H1 (cell line): ENCODE measurements at regions not wholly inside any gene's neighbourhood (a gene's known extent, or its start where the extent isn't known, plus 50 kb on each side); places are given as distances from the start of the nearest gene placed in this dataset.

ENCODE experiments used
- CTCF ChIA-PET: fragments of 300-600 bp; sonication (Branson Sonifier 250); formaldehyde crosslinking; loops from one replicate; lab custom pipeline; 2021; ENCODE audit not compliant: partially characterized antibody; lab: Charles Lee
- POLR2A ChIA-PET: fragments of 300-600 bp; sonication (Branson Sonifier 250); formaldehyde crosslinking; loops from one replicate; lab custom pipeline; 2021; ENCODE audit warnings: inconsistent platforms; ENCODE audit not compliant: partially characterized antibody; lab: Charles Lee
- DNase-seq, 2 experiments: peaks; one replicate each; pipeline versions ENCODE4 v3.0.0 to v3.0.0-alpha.2; 2010 to 2022; ENCODE audit warnings: low spot score in 2 of 2, low read depth in 1 of 2, mixed read lengths in 1 of 2
- FAIRE-seq: peaks from 2 replicates; lab custom pipeline; 2011; peaks lifted over from hg19 to GRCh38; lab: Jason Lieb, UNC
- H2AFZ ChIP-seq: 2 replicates; pipeline ENCODE4 v1.8.1; 2012; ENCODE audit warnings: low read length, inconsistent platforms
- H2AK5ac ChIP-seq: 2 replicates; pipeline ENCODE4 v1.6.1; 2013; ENCODE audit warnings: low read depth, low read length
- H2BK120ac ChIP-seq: replicated peaks from 2 replicates; pipeline ENCODE3; 2013; ENCODE audit warnings: low read depth, low read length, inconsistent platforms
- H2BK12ac ChIP-seq: 2 replicates; pipeline ENCODE4 v1.6.1; 2013; ENCODE audit warnings: low read depth, low read length
- H2BK15ac ChIP-seq: 2 replicates; pipeline ENCODE4 v1.6.1; 2013; ENCODE audit warnings: low read length
- H2BK20ac ChIP-seq: 2 replicates; pipeline ENCODE4 v1.6.1; 2013; ENCODE audit warnings: low read length
- H2BK5ac ChIP-seq: 2 replicates; pipeline ENCODE4 v1.6.1; 2013; ENCODE audit warnings: low read depth, low read length
- H3K14ac ChIP-seq: 2 replicates; pipeline ENCODE4 v1.6.1; 2013; ENCODE audit warnings: inconsistent platforms; ENCODE audit not compliant: insufficient read length
- H3K18ac ChIP-seq: 2 replicates; pipeline ENCODE4 v1.6.1; 2013; ENCODE audit warnings: low read length; ENCODE audit errors: extremely low read depth
- H3K23ac ChIP-seq: 2 replicates; pipeline ENCODE4 v1.6.1; 2013; ENCODE audit warnings: inconsistent platforms; ENCODE audit not compliant: insufficient read length
- H3K23me2 ChIP-seq: 2 replicates; pipeline ENCODE4 v1.6.1; 2013; ENCODE audit warnings: low read depth, low read length
- H3K27ac ChIP-seq: 2 replicates; pipeline ENCODE4 v1.6.1; 2011; ENCODE audit warnings: low read depth, low read length, inconsistent platforms
- H3K27me3 ChIP-seq, 4 experiments: replicated peaks in 1 of 4; 1 replicate in 1 of 4; 2 replicates in 3 of 4; pipeline versions ENCODE4 v1.6.1 to v1.8.1; 2011 to 2013; ENCODE audit warnings: low read length in 3 of 4, mild to moderate bottlenecking in 3 of 4, inconsistent platforms in 2 of 4, mixed read lengths in 2 of 4, moderate library complexity in 1 of 4; ENCODE audit not compliant: control insufficient read depth in 3 of 4, insufficient read depth in 3 of 4; ENCODE audit errors: extremely low read depth in 1 of 4
- H3K36me3 ChIP-seq, 4 experiments: 2 replicates each; pipeline versions ENCODE4 v1.6.1 to v1.8.1; 2011 to 2013; ENCODE audit warnings: mild to moderate bottlenecking in 4 of 4, low read length in 3 of 4, moderate library complexity in 2 of 4, control low read depth in 1 of 4, inconsistent platforms in 1 of 4; ENCODE audit not compliant: insufficient read depth in 4 of 4, control insufficient read depth in 2 of 4
- H3K4ac ChIP-seq: replicated peaks from 2 replicates; pipeline ENCODE3; 2013; ENCODE audit warnings: low read length, low read depth, mixed read lengths, inconsistent platforms; ENCODE audit not compliant: insufficient read length
- H3K4me1 ChIP-seq, 4 experiments: replicated peaks in 1 of 4; 1 replicate in 1 of 4; 2 replicates in 3 of 4; pipeline versions ENCODE4 v1.6.1 to v1.8.1; 2011 to 2013; ENCODE audit warnings: low read length in 3 of 4, inconsistent platforms in 2 of 4, mixed read lengths in 1 of 4; ENCODE audit not compliant: insufficient read depth in 4 of 4, control insufficient read depth in 3 of 4
- H3K4me2 ChIP-seq, 2 experiments: 2 replicates each; pipeline versions ENCODE4 v1.6.1 to v1.8.1; 2011 to 2013; ENCODE audit warnings: low read depth in 2 of 2, low read length in 2 of 2, control low read depth in 1 of 2, inconsistent platforms in 1 of 2, mild to moderate bottlenecking in 1 of 2; ENCODE audit not compliant: insufficient read depth in 1 of 2
- H3K4me3 ChIP-seq, 4 experiments: fragments of 200-600, 300-600 bp in 1 of 4; sonication (generic), shearing (Covaris generic), sonication (Bioruptor Twin) in 1 of 4; 2 replicates each; pipeline versions ENCODE4 v1.5.1 to v1.8.1; 2011 to 2016; ENCODE audit warnings: low read length in 4 of 4, low read depth in 3 of 4, control low read depth in 2 of 4, inconsistent platforms in 2 of 4, mild to moderate bottlenecking in 2 of 4, mixed read lengths in 1 of 4, moderate library complexity in 1 of 4; ENCODE audit not compliant: insufficient read depth in 2 of 4; ENCODE audit errors: extremely low read depth in 1 of 4
- H3K56ac ChIP-seq: replicated peaks from 2 replicates; pipeline ENCODE3; 2013; ENCODE audit warnings: low read depth, mild to moderate bottlenecking, mixed read lengths, low read length, inconsistent platforms; ENCODE audit not compliant: insufficient read length
- H3K79me1 ChIP-seq: 2 replicates; pipeline ENCODE4 v1.6.1; 2013; ENCODE audit warnings: low read depth, low read length, control low read depth
- H3K79me2 ChIP-seq, 2 experiments: 2 replicates each; pipeline versions ENCODE4 v1.6.1 to v1.8.1; 2012 to 2013; ENCODE audit warnings: low read length in 2 of 2, mild to moderate bottlenecking in 2 of 2, inconsistent platforms in 1 of 2; ENCODE audit not compliant: insufficient read depth in 2 of 2, control insufficient read depth in 1 of 2
- H3K9ac ChIP-seq, 4 experiments: replicated peaks in 1 of 4; 1 replicate in 1 of 4; 2 replicates in 3 of 4; pipeline versions ENCODE4 v1.6.1 to v1.8.1; 2011 to 2013; ENCODE audit warnings: low read depth in 3 of 4, low read length in 3 of 4, control low read depth in 2 of 4, mild to moderate bottlenecking in 2 of 4, moderate library complexity in 2 of 4, inconsistent platforms in 1 of 4; ENCODE audit errors: extremely low read depth in 1 of 4
- H3K9me3 ChIP-seq, 2 experiments: 2 replicates each; pipeline versions ENCODE4 v1.6.1 to v1.8.1; 2012 to 2013; ENCODE audit warnings: mild to moderate bottlenecking in 2 of 2, moderate library complexity in 2 of 2, control low read depth in 1 of 2, inconsistent platforms in 1 of 2, low read depth in 1 of 2, low read length in 1 of 2, mixed read lengths in 1 of 2; ENCODE audit not compliant: insufficient read depth in 2 of 2
- H4K20me1 ChIP-seq, 2 experiments: replicated peaks in 1 of 2; 2 replicates each; pipeline versions ENCODE3 to v1.8.1; 2011 to 2013; ENCODE audit warnings: inconsistent platforms in 2 of 2, low read length in 2 of 2, mild to moderate bottlenecking in 1 of 2; ENCODE audit not compliant: insufficient read depth in 2 of 2, control insufficient read depth in 1 of 2
- H4K5ac ChIP-seq: 2 replicates; pipeline ENCODE4 v1.6.1; 2013; ENCODE audit warnings: low read length, low read depth, mixed read lengths, inconsistent platforms; ENCODE audit not compliant: insufficient read length
- H4K8ac ChIP-seq: 2 replicates; pipeline ENCODE4 v1.8.0; 2013; ENCODE audit warnings: mild to moderate bottlenecking, moderate library complexity, low read length, inconsistent platforms; ENCODE audit not compliant: insufficient read depth; ENCODE audit errors: extremely low read depth
- H4K91ac ChIP-seq: replicated peaks from 2 replicates; pipeline ENCODE3; 2013; ENCODE audit warnings: low read length, mixed read lengths, inconsistent platforms; ENCODE audit not compliant: insufficient read length
- CEBPB ChIP-seq: IDR thresholded peaks from 2 replicates; pipeline ENCODE4 v1.6.1; 2012; ENCODE audit warnings: low read depth, low read length
- CTBP2 ChIP-seq: IDR thresholded peaks from 2 replicates; pipeline ENCODE4 v1.7.0; 2011; ENCODE audit warnings: borderline replicate concordance, mild to moderate bottlenecking, moderate library complexity, mixed read lengths, low read length; ENCODE audit not compliant: insufficient read depth, insufficient read length
- CTCF ChIP-seq, 3 experiments: IDR thresholded peaks; 1 replicate in 2 of 3; 2 replicates in 1 of 3; pipeline versions ENCODE4 v1.5.1 to v1.6.1; 2011; ENCODE audit warnings: low read length in 3 of 3, mild to moderate bottlenecking in 3 of 3, inconsistent platforms in 2 of 3, low read depth in 1 of 3, moderate library complexity in 1 of 3; ENCODE audit not compliant: insufficient read depth in 1 of 3; ENCODE audit errors: control extremely low read depth in 1 of 3
- EP300 ChIP-seq, 2 experiments: IDR thresholded peaks; 1 replicate in 1 of 2; 2 replicates in 1 of 2; pipeline ENCODE4 v1.6.1; 2011 to 2012; ENCODE audit warnings: low read depth in 2 of 2, low read length in 2 of 2, mild to moderate bottlenecking in 2 of 2, borderline replicate concordance in 1 of 2, inconsistent platforms in 1 of 2, moderate library complexity in 1 of 2
- EZH2 ChIP-seq: fragments of 200-600 bp; sonication (generic); IDR thresholded peaks from 2 replicates; pipeline ENCODE4 v1.7.1; 2012; ENCODE audit warnings: low read depth, mild to moderate bottlenecking, moderate library complexity, low read length, inconsistent platforms; ENCODE audit not compliant: severe bottlenecking
- GTF2F1 ChIP-seq: IDR thresholded peaks from 2 replicates; pipeline ENCODE4 v1.6.1; 2012; ENCODE audit warnings: low read depth, low read length, improper control_type of control experiment, borderline replicate concordance
- RXRA ChIP-seq: IDR thresholded peaks from 2 replicates; pipeline ENCODE4 v1.6.1; 2011; ENCODE audit warnings: low read depth, mild to moderate bottlenecking, low read length, moderate library complexity; ENCODE audit not compliant: insufficient read depth
- SIN3A ChIP-seq, 2 experiments: IDR thresholded peaks in 1 of 2; conservative IDR thresholded peaks in 1 of 2; 2 replicates each; pipeline ENCODE4 v1.6.1; 2011 to 2012; ENCODE audit warnings: low read length in 2 of 2, improper control_type of control experiment in 1 of 2, low read depth in 1 of 2, mild to moderate bottlenecking in 1 of 2
- SP2 ChIP-seq: IDR thresholded peaks from 2 replicates; pipeline ENCODE4 v1.6.1; 2012; ENCODE audit warnings: mild to moderate bottlenecking, low read length, inconsistent platforms
- TAF1 ChIP-seq: IDR thresholded peaks from 2 replicates; pipeline ENCODE4 v1.6.1; 2011; ENCODE audit warnings: mild to moderate bottlenecking, low read depth, low read length
- WGBS, 2 experiments: shearing (Covaris generic) in 1 of 2; methylation state at CpG; one replicate each; pipeline versions ENCODE4 v1.1.6 to v1.1.7; 2013 to 2015; ENCODE audit warnings: low lambda C conversion rate in 2 of 2, mixed read lengths in 2 of 2, inconsistent platforms in 1 of 2, low coverage in 1 of 2, missing lambda C conversion rate in 1 of 2; ENCODE audit not compliant: insufficient replicate concordance in 2 of 2, insufficient coverage in 1 of 2, insufficient read length in 1 of 2; ENCODE audit errors: extremely low coverage in 1 of 2, missing lambda C conversion rate in 1 of 2; 5-methylcytosine and 5-hydroxymethylcytosine counted together

GRCh38 chr3:65045138-65045537 lies 357.3 kb upstream of the ADAMTS9 start:
- Histone ChIP-seq H3K27me3 (no peaks in the 10 kb centered on the region), H3K4me2 (no peak overlapping the region), H3K27ac (no peak overlapping the region), H3K56ac (no peak overlapping the region), H3K9me3 (no peaks in the 10 kb centered on the region), H2AK5ac (no peak overlapping the region), H3K4me1 (no peaks in the 10 kb centered on the region), H4K5ac (no peak overlapping the region), H4K20me1 (no peaks in the 10 kb centered on the region), H3K18ac (no peak overlapping the region), H3K79me2 (no peaks in the 10 kb centered on the region), H2BK5ac (no peak overlapping the region), H2BK20ac (no peak overlapping the region), H3K79me1 (no peaks in the 10 kb centered on the region), H3K36me3 (no peaks in the 10 kb centered on the region), H3K14ac (no peak overlapping the region), H2BK12ac (no peak overlapping the region), H3K9ac (no peak overlapping the region), H2BK15ac (no peak overlapping the region), H3K4me3 (no peak overlapping the region), H3K4ac (no peak overlapping the region), H4K91ac (no peak overlapping the region), H3K23ac (no peak overlapping the region), H2AFZ (no peak overlapping the region), H3K23me2 (no peaks in the 10 kb centered on the region), H2BK120ac (no peak overlapping the region), H4K8ac (no peak overlapping the region)
- TF ChIP-seq SIN3A (conservative IDR thresholded peaks at IDR 0.05 in 1 of 2, IDR thresholded peaks at IDR 0.05 in 1 of 2; ENCODE audit: low read depth in 1 of 2, low read length in 2 of 2): no peak
- TF ChIP-seq EZH2: no peak
- TF ChIP-seq RXRA: no peak
- TF ChIP-seq GTF2F1: no peak
- no peak for TF ChIP-seq CTBP2
- no peak for TF ChIP-seq EP300 (IDR thresholded peaks at IDR 0.05; ENCODE audit: borderline replicate concordance in 1 of 2, low read depth in 2 of 2, low read length in 2 of 2)
- no peak for TF ChIP-seq CTCF (IDR thresholded peaks at IDR 0.05; ENCODE audit: control extremely low read depth in 1 of 3, insufficient read depth in 1 of 3, low read depth in 1 of 3, low read length in 3 of 3)
- no peak for TF ChIP-seq CEBPB
- TF ChIP-seq TAF1: no peak
- TF ChIP-seq SP2: no peak
- FAIRE-seq: no peak
- 94% methylated on average over 1 of the region's 1 CpG; no CpG with 5 or more reads in 1 of the 2 experiments for WGBS, 2 experiments
- ChIA-PET CTCF (no interaction called here), POLR2A (interaction anchor here (0.7 kb wide), 1 partner anchor 493 kb away, joined by 3 read pairs; no protein-coding TSS in a partner anchor)
- DNase-seq: no peak
